Tibial nerve (tissue), 3 donors: ENCODE measurements at regions not wholly inside any gene's neighbourhood (a gene's known extent, or its start where the extent isn't known, plus 50 kb on each side); places are given as distances from the start of the nearest gene placed in this dataset.

Experiments
- EP300 ChIP-seq, 2 donors: sonication (generic); formaldehyde crosslinking; IDR thresholded peaks; one replicate each; pipeline ENCODE4 v1.6.1; 2017; ENCODE audit warnings: antibody characterized with exemption in 2 of 2, mild to moderate bottlenecking in 1 of 2
- POLR2A ChIP-seq, 2 donors: fragments of 450-650 bp; IDR thresholded peaks; one replicate each; pipeline ENCODE4 v1.6.1; 2017; ENCODE audit warnings: antibody characterized with exemption in 2 of 2, mild to moderate bottlenecking in 2 of 2, moderate library complexity in 2 of 2

- TF ChIP-seq EP300 (IDR thresholded peaks at IDR 0.05) (no peak), POLR2A (IDR thresholded peaks at IDR 0.05) (no peak)
Observed at GRCh38 chr7:32144676-32145075, 74.5 kb upstream of the PDE1C start.
